Testis (tissue), 2 donors: ENCODE measurements at regions not wholly inside any gene's neighbourhood (a gene's known extent, or its start where the extent isn't known, plus 50 kb on each side); places are given as distances from the start of the nearest gene placed in this dataset.
"Not testable (repeated sequence)": the region's sequence is repeated elsewhere in the genome, so short reads cannot be mapped to it uniquely, and the experiment has no call there.

ENCODE experiments used
- DNase-seq: peaks from one replicate; pipeline ENCODE4 v3.0.0-alpha.2; 2019
- H3K27ac ChIP-seq, 2 donors: fragments of 200-600 bp; sonication (generic); one replicate each; pipeline ENCODE4 v1.5.1; 2019
- H3K27me3 ChIP-seq: fragments of 200-600 bp; sonication (generic); one replicate; pipeline ENCODE4 v1.5.1; 2019
- H3K36me3 ChIP-seq: fragments of 200-600 bp; sonication (generic); one replicate; pipeline ENCODE4 v1.5.1; 2017; ENCODE audit warnings: low read depth; ENCODE audit errors: missing control alignments
- H3K4me1 ChIP-seq: fragments of 200-600 bp; sonication (generic); one replicate; pipeline ENCODE4 v1.5.1; 2019
- H3K4me3 ChIP-seq, 2 donors: fragments of 200-600 bp; sonication (generic); one replicate each; pipeline ENCODE4 v1.5.1; 2017 to 2019
- H3K9me3 ChIP-seq: fragments of 200-600 bp; sonication (generic); one replicate; pipeline ENCODE4 v1.5.1; 2017
- CTCF ChIP-seq, 3 experiments: fragments of 450-650 bp in 2 of 3; fragments of 200-600 bp in 1 of 3; sonication (generic) in 1 of 3; IDR thresholded peaks; one replicate each; pipeline ENCODE4 v1.5.1; 2016 to 2019; ENCODE audit warnings: antibody characterized with exemption in 3 of 3, mild to moderate bottlenecking in 2 of 3, moderate library complexity in 1 of 3
- POLR2A ChIP-seq: fragments of 450-650 bp; IDR thresholded peaks from one replicate; pipeline ENCODE4 v1.6.1; 2017; ENCODE audit warnings: antibody characterized with exemption, mild to moderate bottlenecking, moderate library complexity
- WGBS, 2 donors: methylation state at CpG; one replicate each; pipeline ENCODE4 v1.1.5; 2018; 5-methylcytosine and 5-hydroxymethylcytosine counted together
- intact Hi-C: fragments of 100-400 bp; cut with DNase I; formaldehyde crosslinking; loops from one replicate; pipeline ENCODE4 v1.15.1; 2023; ENCODE audit warnings: low total_unique reads

GRCh38 chr3:104198131-104198530 lies 1168.6 kb upstream of the ALCAM start:
- H3K27ac ChIP-seq: no peak overlapping the region
- DNase-seq: no peak

GRCh38 chr3:104206925-104207324 lies 1159.8 kb upstream of the ALCAM start:
- Histone ChIP-seq H3K27ac (no peak overlapping the region), H3K4me1 (no peaks in the 10 kb centered on the region), H3K4me3 (no peak overlapping the region), H3K36me3 (no peaks in the 10 kb centered on the region), H3K9me3 (no peaks in the 10 kb centered on the region), H3K27me3 (no peaks in the 10 kb centered on the region)
- intact Hi-C loops: no loop called here
- 88 to 89% methylated on average over 2 of the region's 2 CpGs for WGBS, 2 donors
- no peak for TF ChIP-seq CTCF (IDR thresholded peaks at IDR 0.05)
- no peak for TF ChIP-seq POLR2A
- DNase-seq: no peak

More at GRCh38 chr3:104198131-104198530, 1168.6 kb upstream of the ALCAM start:
- Histone ChIP-seq H3K36me3 (no peaks in the 10 kb centered on the region), H3K4me3 (no peak overlapping the region), H3K4me1 (no peaks in the 10 kb centered on the region), H3K27me3 (no peaks in the 10 kb centered on the region), H3K9me3 (no peaks in the 10 kb centered on the region)
- intact Hi-C loops: no loop called here
- TF ChIP-seq CTCF (IDR thresholded peaks at IDR 0.05) (no peak), POLR2A (no peak)
- WGBS, 2 donors: 45 to 65% methylated on average over 2 of the region's 2 CpGs

- Histone ChIP-seq H3K27me3 (no peaks in the 10 kb centered on the region), H3K9me3 (no peaks in the 10 kb centered on the region), H3K4me3 (no peak overlapping the region), H3K27ac (no peak overlapping the region), H3K36me3 (no peaks in the 10 kb centered on the region), H3K4me1 (no peaks in the 10 kb centered on the region)
- intact Hi-C loops: no loop called here
- TF ChIP-seq POLR2A (no peak), CTCF (IDR thresholded peaks at IDR 0.05) (no peak)
- 26 to 33% methylated on average over 1 of the region's 1 CpG for WGBS, 2 donors
- DNase-seq: no peak
These were observed 1152.4 kb upstream of the ALCAM start for GRCh38 chr3:104214277-104214676.

GRCh38 chr3:104214937-104215336 lies 1151.8 kb upstream of the ALCAM start:
- TF ChIP-seq POLR2A (no peak), CTCF (IDR thresholded peaks at IDR 0.05) (no peak)
- no peaks in the 10 kb centered on the region for H3K27me3 ChIP-seq
- intact Hi-C loops: no loop called here
- no peaks in the 10 kb centered on the region for H3K9me3 ChIP-seq
- H3K4me3 ChIP-seq: no peak overlapping the region
- no peak for DNase-seq
- no peak overlapping the region for H3K27ac ChIP-seq
- WGBS, 2 donors: 55 to 67% methylated on average over 2 of the region's 2 CpGs
- no peaks in the 10 kb centered on the region for H3K36me3 ChIP-seq
- no peaks in the 10 kb centered on the region for H3K4me1 ChIP-seq

- H3K9me3 ChIP-seq, intact Hi-C loops, DNase-seq: not testable (repeated sequence)
These were observed 1147.7 kb upstream of the ALCAM start for GRCh38 chr3:104219046-104219445.

More at GRCh38 chr3:104219046-104219445, 1147.7 kb upstream of the ALCAM start:
- H3K27ac ChIP-seq, H3K27me3 ChIP-seq, H3K4me3 ChIP-seq, H3K36me3 ChIP-seq, H3K4me1 ChIP-seq: not testable (repeated sequence)
- WGBS, 2 donors: 92% methylated on average over 2 of the region's 2 CpGs
